Liver (tissue), 8 donors: ENCODE measurements at regions not wholly inside any gene's neighbourhood (a gene's known extent, or its start where the extent isn't known, plus 50 kb on each side); places are given as distances from the start of the nearest gene placed in this dataset.

Experiments
- DNase-seq: peaks from one replicate; pipeline ENCODE4 v3.0.0-alpha.2; 2017; ENCODE audit warnings: low spot score
- H3K27ac ChIP-seq, 2 donors: one replicate each; pipeline ENCODE4 v1.7.0; 2013; ENCODE audit warnings: inconsistent platforms in 2 of 2, low read length in 2 of 2, control low read depth in 1 of 2, low read depth in 1 of 2, mild to moderate bottlenecking in 1 of 2
- H3K27me3 ChIP-seq, 4 donors: one replicate each; pipeline versions ENCODE4 v1.6.1 to v1.7.0; 2013; ENCODE audit warnings: low read length in 3 of 4, inconsistent platforms in 1 of 4, mild to moderate bottlenecking in 1 of 4, moderate library complexity in 1 of 4; ENCODE audit not compliant: control insufficient read depth in 4 of 4, insufficient read depth in 4 of 4
- H3K36me3 ChIP-seq, 4 donors: one replicate each; pipeline versions ENCODE4 v1.6.1 to v1.7.0; 2013; ENCODE audit warnings: low read length in 3 of 4, mild to moderate bottlenecking in 3 of 4, low read depth in 1 of 4, moderate library complexity in 1 of 4; ENCODE audit not compliant: control insufficient read depth in 4 of 4, insufficient read depth in 3 of 4
- H3K4me1 ChIP-seq, 4 donors: one replicate each; pipeline versions ENCODE4 v1.6.1 to v1.7.0; 2013; ENCODE audit warnings: low read length in 3 of 4, mild to moderate bottlenecking in 3 of 4, moderate library complexity in 1 of 4; ENCODE audit not compliant: control insufficient read depth in 4 of 4, insufficient read depth in 4 of 4
- H3K4me3 ChIP-seq, 3 donors: one replicate each; pipeline versions ENCODE4 v1.6.1 to v1.7.0; 2013; ENCODE audit warnings: low read length in 3 of 3, control low read depth in 1 of 3, low read depth in 1 of 3, mild to moderate bottlenecking in 1 of 3
- H3K9ac ChIP-seq, 2 donors: one replicate each; pipeline ENCODE4 v1.7.0; 2013; ENCODE audit warnings: low read length in 2 of 2, mild to moderate bottlenecking in 2 of 2, moderate library complexity in 2 of 2, control low read depth in 1 of 2, low read depth in 1 of 2
- H3K9me3 ChIP-seq, 4 donors: one replicate each; pipeline versions ENCODE4 v1.6.1 to v1.7.0; 2013; ENCODE audit warnings: low read length in 3 of 4; ENCODE audit not compliant: control insufficient read depth in 4 of 4
- EGR1 ChIP-seq, 2 donors: IDR thresholded peaks; 2 replicates each; pipeline ENCODE4 v1.6.1; 2016 to 2018; ENCODE audit warnings: antibody characterized with exemption in 2 of 2, low read depth in 2 of 2
- FOXA1 ChIP-seq: IDR thresholded peaks from 2 replicates; pipeline ENCODE4 v1.6.1; 2016; ENCODE audit warnings: antibody characterized with exemption
- FOXA2 ChIP-seq: IDR thresholded peaks from 2 replicates; pipeline ENCODE4 v1.6.1; 2016; ENCODE audit warnings: antibody characterized with exemption
- GABPA ChIP-seq, 2 donors: IDR thresholded peaks in 1 of 2; conservative IDR thresholded peaks in 1 of 2; 2 replicates each; pipeline ENCODE4 v1.6.1; 2016; ENCODE audit warnings: antibody characterized with exemption in 2 of 2, mild to moderate bottlenecking in 1 of 2, moderate library complexity in 1 of 2
- HNF4A ChIP-seq, 2 donors: conservative IDR thresholded peaks; 2 replicates each; pipeline ENCODE4 v1.6.1; 2016; ENCODE audit warnings: antibody characterized with exemption in 2 of 2, mild to moderate bottlenecking in 2 of 2
- HNF4G ChIP-seq: IDR thresholded peaks from 2 replicates; pipeline ENCODE4 v1.6.1; 2016; ENCODE audit warnings: antibody characterized with exemption
- NR2F2 ChIP-seq: IDR thresholded peaks from 2 replicates; pipeline ENCODE4 v1.6.1; 2016; ENCODE audit warnings: antibody characterized with exemption
- RAD21 ChIP-seq, 2 donors: IDR thresholded peaks; 2 replicates each; pipeline ENCODE4 v1.6.1; 2016; ENCODE audit warnings: antibody characterized with exemption in 2 of 2, mild to moderate bottlenecking in 2 of 2
- RXRA ChIP-seq, 2 donors: IDR thresholded peaks; 2 replicates each; pipeline ENCODE4 v1.6.1; 2017 to 2018; ENCODE audit warnings: antibody characterized with exemption in 2 of 2, mild to moderate bottlenecking in 1 of 2
- TAF1 ChIP-seq: conservative IDR thresholded peaks from 2 replicates; pipeline ENCODE4 v1.6.1; 2016; ENCODE audit warnings: antibody characterized with exemption, mild to moderate bottlenecking
- YY1 ChIP-seq: IDR thresholded peaks from 2 replicates; pipeline ENCODE4 v1.6.1; 2016; ENCODE audit warnings: antibody characterized with exemption, mild to moderate bottlenecking
- WGBS: extraction: QIAGEN DNeasy Blood & Tissue Kit; methylation state at CpG from one replicate; pipeline ENCODE4 v1.1.7; 2013; 5-methylcytosine and 5-hydroxymethylcytosine counted together
- TF ChIP-seq, protein P1 (sequence below): fragments of 150-350 bp; IDR thresholded peaks from 2 replicates; pipeline ENCODE4 v1.5.1; 2017; ENCODE audit warnings: improper control_type of control experiment, low read depth, low read length; ENCODE audit not compliant: missing input control
- TF ChIP-seq, protein P2 (sequence below): IDR thresholded peaks from 2 replicates; pipeline ENCODE4 v1.6.1; 2016; ENCODE audit warnings: antibody characterized with exemption
- TF ChIP-seq, protein P3 (sequence below): IDR thresholded peaks from 2 replicates; pipeline ENCODE4 v1.6.1; 2016; ENCODE audit warnings: antibody characterized with exemption
- TF ChIP-seq, protein P4 (sequence below): IDR thresholded peaks from 2 replicates; pipeline ENCODE4 v1.6.1; 2016; ENCODE audit warnings: antibody characterized with exemption
- TF ChIP-seq, protein P5 (sequence below): IDR thresholded peaks from 2 replicates; pipeline ENCODE4 v1.6.1; 2016; ENCODE audit warnings: antibody characterized with exemption, mild to moderate bottlenecking
- donor health status: healthy.
- donor health status: healthy.
- donor health status: healthy.
- donor health status: healthy.
- donor health status: healthy.

DNA sequence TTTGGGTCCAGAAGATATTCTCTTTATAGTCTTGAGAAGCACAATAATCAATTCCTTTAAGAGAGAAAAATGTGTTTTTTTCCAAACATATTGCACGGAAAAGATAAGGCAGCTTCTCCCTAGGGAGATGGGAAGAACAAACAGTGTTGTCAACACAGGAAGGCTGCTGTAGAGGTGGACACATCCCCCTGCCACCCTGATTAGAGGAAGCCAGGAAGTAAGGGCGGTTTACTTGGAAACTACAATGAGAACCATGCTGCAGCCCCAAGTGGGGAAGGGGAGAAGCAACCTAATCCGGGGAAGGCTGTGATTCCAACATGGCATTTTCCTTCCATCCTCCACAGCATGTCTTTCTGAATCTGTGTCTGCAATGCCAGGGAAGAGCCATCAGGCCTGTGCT is 256.9 kb upstream of the TGFBR2 start:
- TF ChIP-seq FOXA1 (no peak), HNF4A (conservative IDR thresholded peaks at IDR 0.05) (no peak), GABPA (IDR thresholded peaks at IDR 0.05 in 1 of 2, conservative IDR thresholded peaks at IDR 0.05 in 1 of 2) (no peak), YY1 (no peak), HNF4G (no peak), RXRA (IDR thresholded peaks at IDR 0.05) (no peak), FOXA2 (no peak)
- TF ChIP-seq, protein P1, sequence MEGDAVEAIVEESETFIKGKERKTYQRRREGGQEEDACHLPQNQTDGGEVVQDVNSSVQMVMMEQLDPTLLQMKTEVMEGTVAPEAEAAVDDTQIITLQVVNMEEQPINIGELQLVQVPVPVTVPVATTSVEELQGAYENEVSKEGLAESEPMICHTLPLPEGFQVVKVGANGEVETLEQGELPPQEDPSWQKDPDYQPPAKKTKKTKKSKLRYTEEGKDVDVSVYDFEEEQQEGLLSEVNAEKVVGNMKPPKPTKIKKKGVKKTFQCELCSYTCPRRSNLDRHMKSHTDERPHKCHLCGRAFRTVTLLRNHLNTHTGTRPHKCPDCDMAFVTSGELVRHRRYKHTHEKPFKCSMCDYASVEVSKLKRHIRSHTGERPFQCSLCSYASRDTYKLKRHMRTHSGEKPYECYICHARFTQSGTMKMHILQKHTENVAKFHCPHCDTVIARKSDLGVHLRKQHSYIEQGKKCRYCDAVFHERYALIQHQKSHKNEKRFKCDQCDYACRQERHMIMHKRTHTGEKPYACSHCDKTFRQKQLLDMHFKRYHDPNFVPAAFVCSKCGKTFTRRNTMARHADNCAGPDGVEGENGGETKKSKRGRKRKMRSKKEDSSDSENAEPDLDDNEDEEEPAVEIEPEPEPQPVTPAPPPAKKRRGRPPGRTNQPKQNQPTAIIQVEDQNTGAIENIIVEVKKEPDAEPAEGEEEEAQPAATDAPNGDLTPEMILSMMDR, result no peak
- TF ChIP-seq, protein P2, sequence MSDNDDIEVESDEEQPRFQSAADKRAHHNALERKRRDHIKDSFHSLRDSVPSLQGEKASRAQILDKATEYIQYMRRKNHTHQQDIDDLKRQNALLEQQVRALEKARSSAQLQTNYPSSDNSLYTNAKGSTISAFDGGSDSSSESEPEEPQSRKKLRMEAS, result no peak
- TF ChIP-seq, protein P3, sequence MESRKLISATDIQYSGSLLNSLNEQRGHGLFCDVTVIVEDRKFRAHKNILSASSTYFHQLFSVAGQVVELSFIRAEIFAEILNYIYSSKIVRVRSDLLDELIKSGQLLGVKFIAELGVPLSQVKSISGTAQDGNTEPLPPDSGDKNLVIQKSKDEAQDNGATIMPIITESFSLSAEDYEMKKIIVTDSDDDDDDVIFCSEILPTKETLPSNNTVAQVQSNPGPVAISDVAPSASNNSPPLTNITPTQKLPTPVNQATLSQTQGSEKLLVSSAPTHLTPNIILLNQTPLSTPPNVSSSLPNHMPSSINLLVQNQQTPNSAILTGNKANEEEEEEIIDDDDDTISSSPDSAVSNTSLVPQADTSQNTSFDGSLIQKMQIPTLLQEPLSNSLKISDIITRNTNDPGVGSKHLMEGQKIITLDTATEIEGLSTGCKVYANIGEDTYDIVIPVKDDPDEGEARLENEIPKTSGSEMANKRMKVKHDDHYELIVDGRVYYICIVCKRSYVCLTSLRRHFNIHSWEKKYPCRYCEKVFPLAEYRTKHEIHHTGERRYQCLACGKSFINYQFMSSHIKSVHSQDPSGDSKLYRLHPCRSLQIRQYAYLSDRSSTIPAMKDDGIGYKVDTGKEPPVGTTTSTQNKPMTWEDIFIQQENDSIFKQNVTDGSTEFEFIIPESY, result no peak
- Histone ChIP-seq H3K27me3 (no peaks in the 10 kb centered on the region), H3K4me3 (no peak overlapping the region), H3K36me3 (no peaks in the 10 kb centered on the region), H3K27ac (no peak overlapping the region), H3K9ac (no peak overlapping the region), H3K9me3 (no peaks in the 10 kb centered on the region), H3K4me1 (no peaks in the 10 kb centered on the region)
- no peak for DNase-seq
- 74% methylated on average over 3 of the region's 3 CpGs for WGBS

DNA sequence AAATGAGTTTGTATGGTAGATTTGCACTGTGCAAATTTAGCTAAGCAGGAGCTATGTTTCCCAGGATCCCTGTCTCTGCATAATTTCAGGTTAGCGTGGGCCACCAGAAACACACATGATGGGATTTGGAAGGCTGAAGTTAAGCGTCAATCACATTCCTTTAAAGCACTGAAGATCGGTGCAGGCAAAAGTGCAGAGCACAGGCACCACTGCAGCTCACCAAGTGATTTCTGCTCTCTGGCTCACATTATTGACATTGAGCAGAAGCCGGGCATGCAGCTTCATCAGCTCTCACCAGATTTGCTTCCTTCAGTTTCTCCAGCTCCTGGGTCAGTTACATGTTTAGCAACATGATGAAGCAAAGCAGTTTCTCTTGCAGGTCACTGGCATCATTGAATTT is 256.4 kb upstream of the TGFBR2 start:
- Histone ChIP-seq H3K36me3 (no peaks in the 10 kb centered on the region), H3K27me3 (no peaks in the 10 kb centered on the region), H3K9ac (no peak overlapping the region), H3K9me3 (no peaks in the 10 kb centered on the region), H3K4me1 (no peaks in the 10 kb centered on the region), H3K4me3 (no peak overlapping the region), H3K27ac (no peak overlapping the region)
- TF ChIP-seq RAD21 (IDR thresholded peaks at IDR 0.05), result no peak
- TF ChIP-seq YY1, result no peak
- no peak for TF ChIP-seq RXRA (IDR thresholded peaks at IDR 0.05)
- no peak for TF ChIP-seq NR2F2
- no peak for TF ChIP-seq FOXA2
- TF ChIP-seq, protein P2, result no peak
- TF ChIP-seq, protein P4, sequence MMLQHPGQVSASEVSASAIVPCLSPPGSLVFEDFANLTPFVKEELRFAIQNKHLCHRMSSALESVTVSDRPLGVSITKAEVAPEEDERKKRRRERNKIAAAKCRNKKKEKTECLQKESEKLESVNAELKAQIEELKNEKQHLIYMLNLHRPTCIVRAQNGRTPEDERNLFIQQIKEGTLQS, result no peak
- no peak for TF ChIP-seq TAF1
- no peak for TF ChIP-seq EGR1 (IDR thresholded peaks at IDR 0.05; ENCODE audit: low read depth in 2 of 2)
- no peak for TF ChIP-seq GABPA (IDR thresholded peaks at IDR 0.05 in 1 of 2, conservative IDR thresholded peaks at IDR 0.05 in 1 of 2)
- TF ChIP-seq FOXA1, result no peak
- TF ChIP-seq, protein P5, sequence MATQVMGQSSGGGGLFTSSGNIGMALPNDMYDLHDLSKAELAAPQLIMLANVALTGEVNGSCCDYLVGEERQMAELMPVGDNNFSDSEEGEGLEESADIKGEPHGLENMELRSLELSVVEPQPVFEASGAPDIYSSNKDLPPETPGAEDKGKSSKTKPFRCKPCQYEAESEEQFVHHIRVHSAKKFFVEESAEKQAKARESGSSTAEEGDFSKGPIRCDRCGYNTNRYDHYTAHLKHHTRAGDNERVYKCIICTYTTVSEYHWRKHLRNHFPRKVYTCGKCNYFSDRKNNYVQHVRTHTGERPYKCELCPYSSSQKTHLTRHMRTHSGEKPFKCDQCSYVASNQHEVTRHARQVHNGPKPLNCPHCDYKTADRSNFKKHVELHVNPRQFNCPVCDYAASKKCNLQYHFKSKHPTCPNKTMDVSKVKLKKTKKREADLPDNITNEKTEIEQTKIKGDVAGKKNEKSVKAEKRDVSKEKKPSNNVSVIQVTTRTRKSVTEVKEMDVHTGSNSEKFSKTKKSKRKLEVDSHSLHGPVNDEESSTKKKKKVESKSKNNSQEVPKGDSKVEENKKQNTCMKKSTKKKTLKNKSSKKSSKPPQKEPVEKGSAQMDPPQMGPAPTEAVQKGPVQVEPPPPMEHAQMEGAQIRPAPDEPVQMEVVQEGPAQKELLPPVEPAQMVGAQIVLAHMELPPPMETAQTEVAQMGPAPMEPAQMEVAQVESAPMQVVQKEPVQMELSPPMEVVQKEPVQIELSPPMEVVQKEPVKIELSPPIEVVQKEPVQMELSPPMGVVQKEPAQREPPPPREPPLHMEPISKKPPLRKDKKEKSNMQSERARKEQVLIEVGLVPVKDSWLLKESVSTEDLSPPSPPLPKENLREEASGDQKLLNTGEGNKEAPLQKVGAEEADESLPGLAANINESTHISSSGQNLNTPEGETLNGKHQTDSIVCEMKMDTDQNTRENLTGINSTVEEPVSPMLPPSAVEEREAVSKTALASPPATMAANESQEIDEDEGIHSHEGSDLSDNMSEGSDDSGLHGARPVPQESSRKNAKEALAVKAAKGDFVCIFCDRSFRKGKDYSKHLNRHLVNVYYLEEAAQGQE, result no peak
- no peak for DNase-seq
- WGBS, result 68% methylated on average over 4 of the region's 4 CpGs
